Neural progenitor cell (in vitro differentiated cells): ENCODE measurements at regions not wholly inside any gene's neighbourhood (a gene's known extent, or its start where the extent isn't known, plus 50 kb on each side); places are given as distances from the start of the nearest gene placed in this dataset.

Experiments used
- DNase-seq: peaks from one replicate; pipeline ENCODE4 v3.0.0-alpha.2; 2016; ENCODE audit warnings: low spot score
- H2AFZ ChIP-seq: fragments of 200-600 bp; sonication (generic); replicated peaks from 2 replicates; pipeline ENCODE4 v1.6.1; 2016; ENCODE audit warnings: antibody characterized with exemption
- H3F3A ChIP-seq: fragments of 200-600 bp; sonication (generic); 2 replicates; pipeline ENCODE4 v1.6.1; 2016; ENCODE audit warnings: antibody characterized with exemption, low read depth
- H3K27ac ChIP-seq: fragments of 200-600 bp; sonication (generic); 2 replicates; pipeline ENCODE4 v1.5.1; 2016; ENCODE audit warnings: mild to moderate bottlenecking
- H3K27me3 ChIP-seq: fragments of 200-600 bp; sonication (generic); 2 replicates; pipeline ENCODE4 v1.6.1; 2016; ENCODE audit warnings: mild to moderate bottlenecking, moderate library complexity
- H3K36me3 ChIP-seq: fragments of 200-600 bp; sonication (generic); 2 replicates; pipeline ENCODE4 v1.5.1; 2016
- H3K4me1 ChIP-seq: fragments of 200-600 bp; sonication (generic); 2 replicates; pipeline ENCODE4 v1.6.1; 2016; ENCODE audit warnings: mixed run types
- H3K4me2 ChIP-seq: fragments of 200-600 bp; sonication (generic); 2 replicates; pipeline ENCODE4 v1.6.1; 2016
- H3K4me3 ChIP-seq: fragments of 200-600 bp; sonication (generic); 2 replicates; pipeline ENCODE4 v1.5.1; 2016
- H3K79me2 ChIP-seq: fragments of 200-600 bp; sonication (generic); 2 replicates; pipeline ENCODE4 v1.6.1; 2016; ENCODE audit warnings: low read depth
- H3K9ac ChIP-seq: fragments of 200-600 bp; sonication (generic); 2 replicates; pipeline ENCODE4 v1.6.1; 2016
- H3K9me3 ChIP-seq: fragments of 200-600 bp; sonication (generic); 2 replicates; pipeline ENCODE4 v1.5.1; 2016; ENCODE audit warnings: low read depth
- H4K20me1 ChIP-seq: fragments of 200-600 bp; sonication (generic); 2 replicates; pipeline ENCODE4 v1.6.1; 2016; ENCODE audit warnings: low read depth
- H3K27ac Mint-ChIP-seq: 3 replicates; pipeline ENCODE4 v1.8.0; 2021; ENCODE audit warnings: mixed read lengths
- H3K27me3 Mint-ChIP-seq: 2 replicates; pipeline ENCODE4 v1.8.0; 2022; ENCODE audit warnings: low read depth, mild to moderate bottlenecking, inconsistent platforms, moderate library complexity, mixed read lengths; ENCODE audit not compliant: insufficient read depth
- H3K36me3 Mint-ChIP-seq: 3 replicates; pipeline ENCODE4 v1.8.0; 2021; ENCODE audit warnings: mixed read lengths
- H3K4me1 Mint-ChIP-seq: 3 replicates; pipeline ENCODE4 v1.8.0; 2021; ENCODE audit warnings: mixed read lengths
- H3K4me3 Mint-ChIP-seq: 3 replicates; pipeline ENCODE4 v1.8.0; 2021; ENCODE audit warnings: mild to moderate bottlenecking, moderate library complexity, mixed read lengths
- H3K9me3 Mint-ChIP-seq: 3 replicates; pipeline ENCODE4 v1.8.0; 2020; ENCODE audit warnings: mixed read lengths
- EZH2 ChIP-seq: fragments of 200-600 bp; sonication (generic); IDR thresholded peaks from 2 replicates; pipeline ENCODE4 v1.6.1; 2017; ENCODE audit warnings: antibody characterized with exemption, mild to moderate bottlenecking, moderate library complexity
- EZH2phosphoT487 ChIP-seq: fragments of 200-600 bp; sonication (generic); IDR thresholded peaks from 2 replicates; pipeline ENCODE4 v1.6.1; 2017; ENCODE audit warnings: antibody characterized with exemption
- TF ChIP-seq, protein P1 (sequence below): fragments of 200-600 bp; sonication (generic); IDR thresholded peaks from 2 replicates; pipeline ENCODE4 v1.5.1; 2017; ENCODE audit warnings: antibody characterized with exemption, mild to moderate bottlenecking

GRCh38 chr5:175129619-175130018, 314.4 kb downstream of the DRD1 start:
- Mint-ChIP-seq H3K36me3 (no peaks in the 10 kb centered on the region), H3K27ac (no peak overlapping the region), H3K9me3 (no peaks in the 10 kb centered on the region), H3K4me1 (peaks cover 3% of the 10 kb centered on the region), H3K4me3 (no peak overlapping the region), H3K27me3 (no peaks in the 10 kb centered on the region)
- no peak overlapping the region for H3K9ac ChIP-seq
- no peaks in the 10 kb centered on the region for H3F3A ChIP-seq
- no peaks in the 10 kb centered on the region for H3K79me2 ChIP-seq
- TF ChIP-seq, protein P1, sequence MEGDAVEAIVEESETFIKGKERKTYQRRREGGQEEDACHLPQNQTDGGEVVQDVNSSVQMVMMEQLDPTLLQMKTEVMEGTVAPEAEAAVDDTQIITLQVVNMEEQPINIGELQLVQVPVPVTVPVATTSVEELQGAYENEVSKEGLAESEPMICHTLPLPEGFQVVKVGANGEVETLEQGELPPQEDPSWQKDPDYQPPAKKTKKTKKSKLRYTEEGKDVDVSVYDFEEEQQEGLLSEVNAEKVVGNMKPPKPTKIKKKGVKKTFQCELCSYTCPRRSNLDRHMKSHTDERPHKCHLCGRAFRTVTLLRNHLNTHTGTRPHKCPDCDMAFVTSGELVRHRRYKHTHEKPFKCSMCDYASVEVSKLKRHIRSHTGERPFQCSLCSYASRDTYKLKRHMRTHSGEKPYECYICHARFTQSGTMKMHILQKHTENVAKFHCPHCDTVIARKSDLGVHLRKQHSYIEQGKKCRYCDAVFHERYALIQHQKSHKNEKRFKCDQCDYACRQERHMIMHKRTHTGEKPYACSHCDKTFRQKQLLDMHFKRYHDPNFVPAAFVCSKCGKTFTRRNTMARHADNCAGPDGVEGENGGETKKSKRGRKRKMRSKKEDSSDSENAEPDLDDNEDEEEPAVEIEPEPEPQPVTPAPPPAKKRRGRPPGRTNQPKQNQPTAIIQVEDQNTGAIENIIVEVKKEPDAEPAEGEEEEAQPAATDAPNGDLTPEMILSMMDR, result peak; percentile 13
- no peak for TF ChIP-seq EZH2
- no peak for TF ChIP-seq EZH2phosphoT487
- H3K4me1 ChIP-seq, result no peaks in the 10 kb centered on the region
- no peak overlapping the region for H2AFZ ChIP-seq
- no peak overlapping the region for H3K27ac ChIP-seq
- no peaks in the 10 kb centered on the region for H3K36me3 ChIP-seq
- H3K4me3 ChIP-seq, result no peak overlapping the region
- peaks cover 3% of the 10 kb centered on the region for H3K27me3 ChIP-seq
- H3K4me2 ChIP-seq, result no peak overlapping the region
- no peaks in the 10 kb centered on the region for H4K20me1 ChIP-seq
- no peaks in the 10 kb centered on the region for H3K9me3 ChIP-seq
- DNase-seq, result no peak

DNA sequence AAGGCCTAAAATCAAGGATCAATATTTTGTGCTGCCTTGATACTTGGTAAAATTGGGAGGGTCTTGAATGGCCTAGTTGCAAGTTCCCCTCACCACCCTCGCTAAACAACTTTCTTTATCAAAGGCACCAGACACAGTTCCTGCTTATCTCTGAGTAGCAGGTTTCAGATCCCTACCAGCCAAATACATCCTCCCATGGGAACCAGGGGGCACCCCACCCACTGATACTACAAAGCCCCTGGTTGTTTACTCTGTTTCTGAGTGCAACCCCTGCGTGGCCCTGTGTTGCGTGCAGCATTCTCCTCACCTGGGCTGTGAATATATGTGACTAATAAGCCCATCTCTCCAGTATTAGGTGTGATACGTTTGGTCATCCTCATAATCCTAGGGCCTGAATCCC, 314.9 kb downstream of the DRD1 start:
- peaks cover 3% of the 10 kb centered on the region for H3K4me1 Mint-ChIP-seq
- no peaks in the 10 kb centered on the region for H3K4me1 ChIP-seq
- H4K20me1 ChIP-seq, result no peaks in the 10 kb centered on the region
- no peaks in the 10 kb centered on the region for H3F3A ChIP-seq
- H3K4me3 Mint-ChIP-seq, result no peak overlapping the region
- no peaks in the 10 kb centered on the region for H3K9me3 Mint-ChIP-seq
- H3K36me3 ChIP-seq, result no peaks in the 10 kb centered on the region
- DNase-seq, result no peak
- no peaks in the 10 kb centered on the region for H3K36me3 Mint-ChIP-seq
- no peak overlapping the region for H3K4me3 ChIP-seq
- no peak overlapping the region for H3K4me2 ChIP-seq
- no peaks in the 10 kb centered on the region for H3K9me3 ChIP-seq
- no peaks in the 10 kb centered on the region for H3K27me3 Mint-ChIP-seq
- no peak overlapping the region for H2AFZ ChIP-seq
- H3K9ac ChIP-seq, result no peak overlapping the region
- H3K27me3 ChIP-seq, result peaks cover 3% of the 10 kb centered on the region
- no peak for TF ChIP-seq EZH2phosphoT487
- TF ChIP-seq, protein P1, result no peak
- no peak for TF ChIP-seq EZH2
- no peak overlapping the region for H3K27ac ChIP-seq
- no peak overlapping the region for H3K27ac Mint-ChIP-seq
- no peaks in the 10 kb centered on the region for H3K79me2 ChIP-seq

DNA sequence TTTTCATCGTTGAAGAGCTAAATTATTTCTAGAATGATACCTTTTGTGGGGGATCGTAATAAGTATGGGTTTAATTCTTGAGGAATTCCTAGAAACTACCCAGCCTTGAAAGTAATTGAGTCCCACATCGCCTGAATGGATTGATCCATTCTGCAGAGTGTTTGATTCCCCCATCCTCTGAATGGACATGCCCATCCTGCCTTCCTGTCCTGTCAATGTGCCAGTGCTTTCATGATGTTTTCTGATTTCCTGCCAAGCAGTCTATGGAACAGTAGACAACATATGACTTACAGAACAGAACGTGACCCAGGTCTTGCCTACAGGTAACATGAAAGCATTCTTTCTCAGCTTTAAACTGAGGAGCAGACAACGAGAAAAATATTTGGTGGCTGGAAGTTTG, 319.2 kb downstream of the DRD1 start:
- Mint-ChIP-seq H3K4me3 (no peak overlapping the region), H3K27me3 (no peaks in the 10 kb centered on the region), H3K4me1 (no peaks in the 10 kb centered on the region), H3K27ac (no peak overlapping the region), H3K9me3 (peaks cover 6% of the 10 kb centered on the region), H3K36me3 (no peaks in the 10 kb centered on the region)
- Histone ChIP-seq H3K4me3 (no peak overlapping the region), H3K36me3 (no peaks in the 10 kb centered on the region), H3K9me3 (no peaks in the 10 kb centered on the region), H2AFZ (no peak overlapping the region), H3K27ac (no peak overlapping the region), H3K4me2 (no peak overlapping the region), H4K20me1 (no peaks in the 10 kb centered on the region), H3K79me2 (no peaks in the 10 kb centered on the region), H3K27me3 (no peaks in the 10 kb centered on the region), H3F3A (no peaks in the 10 kb centered on the region), H3K9ac (no peak overlapping the region), H3K4me1 (no peaks in the 10 kb centered on the region)
- no peak for DNase-seq
- TF ChIP-seq EZH2phosphoT487 (no peak), EZH2 (no peak)
- TF ChIP-seq, protein P1, result no peak
